CD14-positive monocyte (primary cell): ENCODE measurements at regions not wholly inside any gene's neighbourhood (a gene's known extent, or its start where the extent isn't known, plus 50 kb on each side); places are given as distances from the start of the nearest gene placed in this dataset.

Experiments used
- DNase-seq, 3 donors: peaks; one replicate each; pipeline ENCODE4 v3.0.0-alpha.2; 2011 to 2022
- H2AFZ ChIP-seq: 2 replicates; pipeline ENCODE4 v1.6.0; 2012; ENCODE audit warnings: mild to moderate bottlenecking, low read depth, low read length, inconsistent platforms; ENCODE audit not compliant: insufficient read depth, poor library complexity, severe bottlenecking
- H3K27ac ChIP-seq, 2 donors: 1 replicate in 1 of 2; 2 replicates in 1 of 2; pipeline ENCODE4 v1.5.1; 2012 to 2013; ENCODE audit warnings: low read length in 2 of 2, control low read depth in 1 of 2, inconsistent platforms in 1 of 2, low read depth in 1 of 2, mild to moderate bottlenecking in 1 of 2
- H3K27me3 ChIP-seq, 2 donors: one replicate each; pipeline versions ENCODE4 v1.6.0 to v1.6.1; 2011 to 2013; ENCODE audit warnings: low read length in 2 of 2; ENCODE audit not compliant: control insufficient read depth in 2 of 2, insufficient read depth in 2 of 2
- H3K36me3 ChIP-seq, 2 donors: replicated peaks in 1 of 2; 1 replicate in 1 of 2; 2 replicates in 1 of 2; pipeline versions ENCODE4 v1.5.1 to v1.6.1; 2012 to 2013; ENCODE audit warnings: low read length in 2 of 2, control low read depth in 1 of 2, inconsistent platforms in 1 of 2, mild to moderate bottlenecking in 1 of 2; ENCODE audit not compliant: insufficient read depth in 2 of 2, control insufficient read depth in 1 of 2
- H3K4me1 ChIP-seq, 2 donors: 1 replicate in 1 of 2; 2 replicates in 1 of 2; pipeline versions ENCODE4 v1.5.1 to v1.6.1; 2012 to 2013; ENCODE audit warnings: low read length in 2 of 2, control low read depth in 1 of 2, inconsistent platforms in 1 of 2, mild to moderate bottlenecking in 1 of 2, moderate library complexity in 1 of 2; ENCODE audit not compliant: insufficient read depth in 2 of 2, control insufficient read depth in 1 of 2
- H3K4me2 ChIP-seq: replicated peaks from 2 replicates; pipeline ENCODE3; 2012; ENCODE audit warnings: low read length, moderate library complexity, mild to moderate bottlenecking; ENCODE audit not compliant: poor library complexity, severe bottlenecking; ENCODE audit errors: extremely low read depth
- H3K4me3 ChIP-seq, 3 experiments: fragments of 200-600 bp in 1 of 3; sonication (generic) in 1 of 3; replicated peaks in 1 of 3; 1 replicate in 2 of 3; 2 replicates in 1 of 3; pipeline ENCODE4 v1.5.1; 2011 to 2013; ENCODE audit warnings: low read length in 3 of 3, mild to moderate bottlenecking in 3 of 3, control low read depth in 2 of 3, low read depth in 2 of 3, inconsistent platforms in 1 of 3, moderate library complexity in 1 of 3
- H3K79me2 ChIP-seq: 2 replicates; pipeline ENCODE4 v1.6.0; 2012; ENCODE audit warnings: mild to moderate bottlenecking, control low read depth, inconsistent platforms, low read length, moderate library complexity; ENCODE audit not compliant: insufficient read depth
- H3K9ac ChIP-seq: 2 replicates; pipeline ENCODE4 v1.6.0; 2017; ENCODE audit warnings: low read length, mild to moderate bottlenecking; ENCODE audit not compliant: insufficient read depth, poor library complexity, severe bottlenecking
- H3K9me3 ChIP-seq, 2 donors: replicated peaks in 1 of 2; 1 replicate in 1 of 2; 2 replicates in 1 of 2; pipeline versions ENCODE4 v1.5.1 to v1.6.1; 2012 to 2013; ENCODE audit warnings: low read length in 2 of 2, control low read depth in 1 of 2; ENCODE audit not compliant: control insufficient read depth in 1 of 2, insufficient read depth in 1 of 2
- H4K20me1 ChIP-seq: 2 replicates; pipeline ENCODE4 v1.6.0; 2012; ENCODE audit warnings: mild to moderate bottlenecking, low read length, control low read depth, moderate library complexity; ENCODE audit not compliant: insufficient read depth
- H3K27ac Mint-ChIP-seq, 7 donors: one replicate each; pipeline ENCODE4 v1.8.0; 2020; ENCODE audit warnings: mild to moderate bottlenecking in 7 of 7, mixed read lengths in 7 of 7, moderate library complexity in 6 of 7, inconsistent platforms in 2 of 7
- H3K27me3 Mint-ChIP-seq, 3 donors: one replicate each; pipeline ENCODE4 v1.8.0; 2021 to 2022; ENCODE audit warnings: low read depth in 3 of 3, mild to moderate bottlenecking in 3 of 3, mixed read lengths in 3 of 3, moderate library complexity in 3 of 3, inconsistent platforms in 1 of 3
- H3K36me3 Mint-ChIP-seq, 2 donors: one replicate each; pipeline ENCODE4 v1.8.0; 2020; ENCODE audit warnings: mixed read lengths in 2 of 2, inconsistent platforms in 1 of 2, mild to moderate bottlenecking in 1 of 2
- H3K4me1 Mint-ChIP-seq: one replicate; pipeline ENCODE4 v1.8.0; 2020; ENCODE audit warnings: mild to moderate bottlenecking, mixed read lengths
- H3K4me3 Mint-ChIP-seq, 2 donors: one replicate each; pipeline ENCODE4 v1.8.0; 2020; ENCODE audit warnings: mild to moderate bottlenecking in 2 of 2, mixed read lengths in 2 of 2, moderate library complexity in 1 of 2
- H3K9me3 Mint-ChIP-seq, 7 donors: one replicate each; pipeline ENCODE4 v1.8.0; 2020 to 2022; ENCODE audit warnings: mixed read lengths in 7 of 7, mild to moderate bottlenecking in 6 of 7, moderate library complexity in 6 of 7, inconsistent platforms in 2 of 7
- CTCF ChIP-seq: fragments of 200-600 bp; IDR thresholded peaks from one replicate; pipeline ENCODE4 v1.8.0; 2022; ENCODE audit warnings: antibody characterized with exemption, mild to moderate bottlenecking
- WGBS: methylation state at CpG from one replicate; pipeline ENCODE4 v1.1.5; 2013; ENCODE audit warnings: missing lambda C conversion rate; ENCODE audit not compliant: insufficient coverage; 5-methylcytosine and 5-hydroxymethylcytosine counted together
- intact Hi-C, 2 donors: fragments of 100-400 bp; cut with micrococcal nuclease; formaldehyde crosslinking; loops; one replicate each; pipeline versions ENCODE4 v1.15.0 to v1.15.1; 2023

GRCh38 chr12:17609701-17610100, 480.3 kb downstream of the RERGL start:
- H3K9me3 ChIP-seq = no peaks in the 10 kb centered on the region
- Mint-ChIP-seq H3K4me3 (no peak overlapping the region), H3K27me3 (peaks cover 0 to 1% (median 0%) of the 10 kb centered on the region in 3 donors), H3K4me1 (no peaks in the 10 kb centered on the region), H3K9me3 (no peaks in the 10 kb centered on the region), H3K27ac (no peak overlapping the region), H3K36me3 (no peaks in the 10 kb centered on the region)
- no peak overlapping the region for H2AFZ ChIP-seq
- TF ChIP-seq CTCF = no peak
- intact Hi-C loops = no loop called here
- 100% methylated on average over 1 of the region's 2 CpGs for WGBS
- no peaks in the 10 kb centered on the region for H3K79me2 ChIP-seq
- H3K27me3 ChIP-seq = no peaks in the 10 kb centered on the region
- no peak overlapping the region for H3K4me3 ChIP-seq
- H3K27ac ChIP-seq = no peak overlapping the region
- no peaks in the 10 kb centered on the region for H3K4me1 ChIP-seq
- no peak overlapping the region for H3K9ac ChIP-seq
- H3K36me3 ChIP-seq = no peaks in the 10 kb centered on the region
- DNase-seq = no peak
- H3K4me2 ChIP-seq = no peak overlapping the region
- no peaks in the 10 kb centered on the region for H4K20me1 ChIP-seq

DNA sequence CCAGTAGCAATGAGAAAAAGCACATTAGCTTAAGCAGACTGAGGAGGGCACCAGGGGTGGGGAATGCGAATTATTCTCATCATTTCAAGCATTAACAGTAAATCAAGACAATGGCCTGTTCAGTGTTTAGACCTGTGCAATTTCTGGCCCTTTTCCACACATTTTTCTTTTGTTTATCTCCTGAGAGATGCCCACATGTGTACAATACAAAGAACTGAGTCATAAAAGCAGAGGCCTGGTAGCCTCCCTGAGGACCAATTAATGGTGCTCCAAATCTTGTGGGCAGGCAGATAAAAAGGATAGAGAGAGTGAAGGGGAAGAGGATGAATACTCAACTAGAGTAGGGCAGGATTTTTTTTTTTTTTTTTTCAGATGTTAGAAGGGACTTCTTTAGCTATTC, 480.8 kb downstream of the RERGL start:
- no peaks in the 10 kb centered on the region for H3K36me3 ChIP-seq
- no peaks in the 10 kb centered on the region for H3K4me1 ChIP-seq
- H3K9me3 Mint-ChIP-seq = no peaks in the 10 kb centered on the region
- H3K9ac ChIP-seq = no peak overlapping the region
- no peak for DNase-seq
- H3K27ac ChIP-seq = no peak overlapping the region
- no peak overlapping the region for H3K4me3 Mint-ChIP-seq
- H3K4me1 Mint-ChIP-seq = no peaks in the 10 kb centered on the region
- H3K4me3 ChIP-seq = no peak overlapping the region
- H3K4me2 ChIP-seq = no peak overlapping the region
- no peak overlapping the region for H2AFZ ChIP-seq
- H3K36me3 Mint-ChIP-seq = no peaks in the 10 kb centered on the region
- H3K27me3 Mint-ChIP-seq = peaks cover 0 to 1% (median 0%) of the 10 kb centered on the region in 3 donors
- no peaks in the 10 kb centered on the region for H3K79me2 ChIP-seq
- H3K27ac Mint-ChIP-seq = no peak overlapping the region
- H4K20me1 ChIP-seq = no peaks in the 10 kb centered on the region
- TF ChIP-seq CTCF = no peak
- no peaks in the 10 kb centered on the region for H3K9me3 ChIP-seq
- WGBS = no CpG with 5 or more reads among the region's 1 CpG
- no peaks in the 10 kb centered on the region for H3K27me3 ChIP-seq
- intact Hi-C loops = no loop called here
